Esophagus squamous epithelium (tissue), 5 donors: ENCODE measurements at regions not wholly inside any gene's neighbourhood (a gene's known extent, or its start where the extent isn't known, plus 50 kb on each side); places are given as distances from the start of the nearest gene placed in this dataset.

Experiments used
- DNase-seq: peaks from one replicate; lab custom pipeline; 2025; lab: John Stamatoyannopoulos, UW
- H3K27ac ChIP-seq, 4 donors: fragments of 200-600 bp; sonication (generic); one replicate each; pipeline ENCODE4 v1.5.1; 2016 to 2019; ENCODE audit warnings: mild to moderate bottlenecking in 1 of 4
- H3K27me3 ChIP-seq, 4 donors: fragments of 200-600 bp; sonication (generic); 1 replicate in 3 of 4; 2 replicates in 1 of 4; pipeline versions ENCODE4 v1.5.1 to v1.6.0; 2017 to 2021; ENCODE audit warnings: antibody characterized with exemption in 1 of 4
- H3K36me3 ChIP-seq, 3 donors: fragments of 200-600 bp; sonication (generic); one replicate each; pipeline ENCODE4 v1.5.1; 2016 to 2019
- H3K4me1 ChIP-seq, 3 donors: fragments of 200-600 bp; sonication (generic); one replicate each; pipeline ENCODE4 v1.5.1; 2017 to 2019
- H3K4me3 ChIP-seq, 4 donors: fragments of 200-600 bp; sonication (generic); 1 replicate in 3 of 4; 2 replicates in 1 of 4; pipeline ENCODE4 v1.5.1; 2016 to 2019; ENCODE audit warnings: mild to moderate bottlenecking in 2 of 4, moderate library complexity in 1 of 4
- H3K9me3 ChIP-seq, 3 donors: fragments of 200-600 bp; sonication (generic); one replicate each; pipeline ENCODE4 v1.5.1; 2016 to 2019
- POLR2A ChIP-seq, 4 donors: fragments of 450-650 bp; IDR thresholded peaks; one replicate each; pipeline ENCODE4 v1.6.1; 2017; ENCODE audit warnings: antibody characterized with exemption in 4 of 4, mild to moderate bottlenecking in 4 of 4, moderate library complexity in 3 of 4
- WGBS, 2 donors: methylation state at CpG; one replicate each; pipeline ENCODE4 v1.1.5; 2018; 5-methylcytosine and 5-hydroxymethylcytosine counted together
- intact Hi-C: fragments of 100-400 bp; cut with DNase I; formaldehyde crosslinking; loops from one replicate; pipeline ENCODE4 v1.15.0; 2022
- TF ChIP-seq, protein P1 (sequence below), 6 experiments: fragments of 450-650 bp in 4 of 6; fragments of 200-600 bp in 2 of 6; sonication (generic) in 2 of 6; IDR thresholded peaks; one replicate each; pipeline ENCODE4 v1.5.1; 2016 to 2019; ENCODE audit warnings: antibody characterized with exemption in 6 of 6, mild to moderate bottlenecking in 4 of 6, moderate library complexity in 4 of 6
- donor health status: DM: yes; HTN: yes; CAD: no.

DNA sequence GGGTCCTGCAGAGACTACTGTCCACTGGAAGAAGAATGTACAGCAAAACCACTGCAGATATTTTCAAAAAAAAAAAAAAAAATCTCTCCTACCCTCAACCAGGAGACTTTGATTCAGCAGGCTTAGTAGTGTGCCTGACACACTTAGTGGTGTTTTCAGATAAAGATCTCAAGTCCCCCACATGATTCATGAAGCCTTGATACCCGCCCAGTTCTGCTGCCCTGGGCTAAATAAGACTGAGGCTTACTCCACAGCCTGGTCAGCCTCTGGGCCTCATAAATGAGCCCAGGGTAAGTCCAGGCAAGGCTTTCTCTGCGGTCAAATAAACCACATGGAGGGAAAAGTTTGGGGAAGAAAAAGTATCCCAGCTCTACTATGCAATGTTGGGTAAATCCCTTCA is 222.1 kb upstream of the ARID1B start:
- H3K27ac ChIP-seq: no peak overlapping the region
- H3K9me3 ChIP-seq: no peaks in the 10 kb centered on the region
- intact Hi-C loops: no loop called here
- no peak overlapping the region for H3K4me3 ChIP-seq
- WGBS, 2 donors: 60 to 78% methylated on average over 2 of the region's 2 CpGs
- DNase-seq: no peak
- peaks cover 0 to 6% (median 0%) of the 10 kb centered on the region in 3 donors for H3K4me1 ChIP-seq
- no peaks in the 10 kb centered on the region for H3K36me3 ChIP-seq
- H3K27me3 ChIP-seq: no peaks in the 10 kb centered on the region
- TF ChIP-seq, protein P1, sequence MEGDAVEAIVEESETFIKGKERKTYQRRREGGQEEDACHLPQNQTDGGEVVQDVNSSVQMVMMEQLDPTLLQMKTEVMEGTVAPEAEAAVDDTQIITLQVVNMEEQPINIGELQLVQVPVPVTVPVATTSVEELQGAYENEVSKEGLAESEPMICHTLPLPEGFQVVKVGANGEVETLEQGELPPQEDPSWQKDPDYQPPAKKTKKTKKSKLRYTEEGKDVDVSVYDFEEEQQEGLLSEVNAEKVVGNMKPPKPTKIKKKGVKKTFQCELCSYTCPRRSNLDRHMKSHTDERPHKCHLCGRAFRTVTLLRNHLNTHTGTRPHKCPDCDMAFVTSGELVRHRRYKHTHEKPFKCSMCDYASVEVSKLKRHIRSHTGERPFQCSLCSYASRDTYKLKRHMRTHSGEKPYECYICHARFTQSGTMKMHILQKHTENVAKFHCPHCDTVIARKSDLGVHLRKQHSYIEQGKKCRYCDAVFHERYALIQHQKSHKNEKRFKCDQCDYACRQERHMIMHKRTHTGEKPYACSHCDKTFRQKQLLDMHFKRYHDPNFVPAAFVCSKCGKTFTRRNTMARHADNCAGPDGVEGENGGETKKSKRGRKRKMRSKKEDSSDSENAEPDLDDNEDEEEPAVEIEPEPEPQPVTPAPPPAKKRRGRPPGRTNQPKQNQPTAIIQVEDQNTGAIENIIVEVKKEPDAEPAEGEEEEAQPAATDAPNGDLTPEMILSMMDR (IDR thresholded peaks at IDR 0.05): no peak
- TF ChIP-seq POLR2A (IDR thresholded peaks at IDR 0.05): no peak

DNA sequence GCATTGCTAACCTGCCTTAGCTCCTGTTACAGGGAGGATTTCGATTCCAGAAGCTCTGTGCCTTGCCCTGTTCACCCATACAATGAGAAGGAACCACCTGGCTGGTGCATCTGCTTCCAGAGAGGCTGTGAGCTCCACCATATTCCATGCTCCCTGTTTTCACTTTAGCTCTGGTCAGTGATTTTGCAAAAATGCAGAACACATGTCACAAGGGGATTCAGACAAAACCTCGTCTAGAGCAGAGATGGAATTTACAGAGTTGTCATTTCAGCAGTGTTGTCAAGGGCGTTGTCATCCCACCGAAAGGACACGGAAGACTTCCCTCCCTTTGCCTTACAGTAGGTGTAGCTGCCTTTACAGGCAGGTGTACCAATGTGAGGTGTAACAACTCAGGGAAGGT is 223.0 kb upstream of the ARID1B start:
- Histone ChIP-seq H3K27ac (no peak overlapping the region), H3K36me3 (no peaks in the 10 kb centered on the region), H3K4me3 (no peak overlapping the region), H3K27me3 (no peaks in the 10 kb centered on the region), H3K9me3 (no peaks in the 10 kb centered on the region), H3K4me1 (peaks cover 0 to 6% (median 0%) of the 10 kb centered on the region in 3 donors)
- 77 to 80% methylated on average over 3 to 5 of the region's 5 CpGs for WGBS, 2 donors
- no peak for TF ChIP-seq POLR2A (IDR thresholded peaks at IDR 0.05)
- TF ChIP-seq, protein P1 (IDR thresholded peaks at IDR 0.05): no peak
- intact Hi-C loops: no loop called here
- DNase-seq: no peak

DNA sequence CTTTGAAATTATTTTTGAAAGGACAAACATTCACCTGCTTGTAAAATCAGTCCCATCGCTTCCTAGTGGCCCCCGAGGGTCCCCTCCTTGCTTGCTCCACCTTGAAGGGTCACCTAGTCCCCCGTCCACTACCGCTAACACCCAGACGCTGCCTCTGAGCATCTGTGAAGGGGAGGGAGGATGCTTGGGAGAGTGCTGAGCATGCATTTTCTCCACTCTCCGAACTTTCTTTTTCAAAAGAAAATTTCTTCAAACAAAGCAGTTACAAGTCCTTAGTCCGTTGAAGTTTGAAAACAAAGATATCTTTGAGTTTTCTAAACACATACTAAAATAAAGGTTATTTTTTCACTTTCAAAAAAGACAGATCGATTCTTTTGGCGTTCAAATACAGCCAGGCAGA is 224.3 kb upstream of the ARID1B start:
- Histone ChIP-seq H3K4me3 (no peak overlapping the region), H3K9me3 (no peaks in the 10 kb centered on the region), H3K27me3 (no peaks in the 10 kb centered on the region), H3K36me3 (no peaks in the 10 kb centered on the region), H3K4me1 (peaks cover 0 to 6% (median 0%) of the 10 kb centered on the region in 3 donors), H3K27ac (no peak overlapping the region)
- intact Hi-C loops: no loop called here
- DNase-seq: no peak
- WGBS, 2 donors: 83 to 88% methylated on average over 9 of the region's 9 CpGs
- no peak for TF ChIP-seq POLR2A (IDR thresholded peaks at IDR 0.05)
- TF ChIP-seq, protein P1 (IDR thresholded peaks at IDR 0.05): no peak

DNA sequence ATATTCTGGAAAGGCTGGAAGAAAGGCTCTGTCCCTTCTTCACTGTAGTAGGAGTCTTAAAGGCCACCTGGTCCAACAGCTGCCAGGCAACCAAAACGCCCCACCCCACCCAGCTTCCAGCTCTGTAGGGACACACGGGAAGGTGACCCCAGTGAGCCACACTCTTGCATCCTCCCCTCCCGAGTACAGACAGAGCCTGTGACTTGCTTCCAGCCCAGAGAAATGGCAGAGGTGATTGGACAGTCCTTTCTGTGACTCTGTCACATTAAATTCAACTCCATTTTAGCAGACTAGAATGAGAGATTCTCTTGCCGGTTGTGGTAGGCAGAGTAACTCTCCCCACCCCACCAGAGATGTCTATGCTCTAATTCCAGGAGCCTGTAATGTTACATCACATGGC is 226.2 kb upstream of the ARID1B start:
- Histone ChIP-seq H3K4me1 (no peaks in the 10 kb centered on the region), H3K9me3 (no peaks in the 10 kb centered on the region), H3K27ac (no peak overlapping the region), H3K36me3 (no peaks in the 10 kb centered on the region), H3K27me3 (no peaks in the 10 kb centered on the region), H3K4me3 (no peak overlapping the region)
- intact Hi-C loops: no loop called here
- DNase-seq: no peak
- WGBS, 2 donors: 67 to 80% methylated on average over 4 of the region's 4 CpGs
- TF ChIP-seq, protein P1 (IDR thresholded peaks at IDR 0.05): no peak
- no peak for TF ChIP-seq POLR2A (IDR thresholded peaks at IDR 0.05)

DNA sequence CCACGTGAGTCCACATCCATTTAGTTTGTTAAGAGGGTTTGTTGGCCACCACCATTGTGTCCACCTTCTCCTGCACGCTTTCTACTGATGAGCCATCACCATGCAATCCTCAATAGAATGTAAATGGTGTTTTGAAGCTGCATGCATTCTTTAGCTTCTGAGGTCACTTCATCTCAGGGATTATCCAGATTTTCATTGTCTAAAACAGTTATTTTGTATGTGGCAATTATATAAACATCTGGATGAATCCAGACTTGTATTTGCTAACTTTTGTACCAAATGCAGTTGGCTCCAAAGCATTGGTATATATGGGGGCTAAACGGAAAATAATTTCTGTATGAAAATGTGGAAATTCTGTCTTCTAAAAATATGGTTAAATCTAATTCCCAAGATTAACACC is 231.2 kb upstream of the ARID1B start:
- H3K4me1 ChIP-seq: no peaks in the 10 kb centered on the region
- H3K27me3 ChIP-seq: no peaks in the 10 kb centered on the region
- no peak overlapping the region for H3K27ac ChIP-seq
- H3K36me3 ChIP-seq: no peaks in the 10 kb centered on the region
- no peak overlapping the region for H3K4me3 ChIP-seq
- 51 to 68% methylated on average over 3 of the region's 3 CpGs for WGBS, 2 donors
- no peak for DNase-seq
- intact Hi-C loops: no loop called here
- no peak for TF ChIP-seq POLR2A (IDR thresholded peaks at IDR 0.05)
- TF ChIP-seq, protein P1 (IDR thresholded peaks at IDR 0.05): no peak
- no peaks in the 10 kb centered on the region for H3K9me3 ChIP-seq
